Activated T-cell treated with anti-CD3 and anti-CD28 coated beads for 1 hour (primary cell): ENCODE measurements at regions not wholly inside any gene's neighbourhood (a gene's known extent, or its start where the extent isn't known, plus 50 kb on each side); places are given as distances from the start of the nearest gene placed in this dataset.
"Not testable (repeated sequence)": the region's sequence is repeated elsewhere in the genome, so short reads cannot be mapped to it uniquely, and the experiment has no call there.

ENCODE experiments used
- DNase-seq: peaks from one replicate; pipeline ENCODE4 v3.0.0-alpha.2; 2020; ENCODE audit warnings: low read depth

- DNase-seq, result no peak
Observed at GRCh38 chr9:32004431-32005076, 379.9 kb upstream of the ACO1 start.

- no peak for DNase-seq
Observed at GRCh38 chr9:32010322-32010721, 374.1 kb upstream of the ACO1 start.

GRCh38 chr9:32011049-32011448 is 373.4 kb upstream of the ACO1 start:
- no peak for DNase-seq

GRCh38 chr9:32015795-32016194 is 368.6 kb upstream of the ACO1 start:
- DNase-seq, result no peak

- DNase-seq, result no peak
Observed at GRCh38 chr9:32045513-32045912, 338.9 kb upstream of the ACO1 start.

- DNase-seq, result no peak
Observed at GRCh38 chr9:32067261-32067660, 317.2 kb upstream of the ACO1 start.

GRCh38 chr9:32069169-32069813 is 315.2 kb upstream of the ACO1 start:
- no peak for DNase-seq

- DNase-seq, result no peak
Observed at GRCh38 chr9:32069969-32070368, 314.5 kb upstream of the ACO1 start.

- DNase-seq, result no peak
Observed at GRCh38 chr9:32072570-32072969, 311.9 kb upstream of the ACO1 start.

GRCh38 chr9:32092031-32092430 is 292.4 kb upstream of the ACO1 start:
- no peak for DNase-seq

- no peak for DNase-seq
Observed at GRCh38 chr9:32117291-32117690, 267.2 kb upstream of the ACO1 start.

GRCh38 chr9:32128546-32128945 is 255.9 kb upstream of the ACO1 start:
- no peak for DNase-seq

- not testable (repeated sequence) for DNase-seq
Observed at GRCh38 chr9:32130709-32131108, 253.7 kb upstream of the ACO1 start.

- no peak for DNase-seq
Observed at GRCh38 chr9:32136700-32137339, 247.6 kb upstream of the ACO1 start.

- no peak for DNase-seq
Observed at GRCh38 chr9:32142074-32142473, 242.4 kb upstream of the ACO1 start.

GRCh38 chr9:32148553-32148952 is 235.9 kb upstream of the ACO1 start:
- not testable (repeated sequence) for DNase-seq

GRCh38 chr9:32161209-32161608 is 223.2 kb upstream of the ACO1 start:
- DNase-seq, result no peak

GRCh38 chr9:32161720-32162119 is 222.7 kb upstream of the ACO1 start:
- DNase-seq, result no peak

GRCh38 chr9:32166316-32166715 is 218.1 kb upstream of the ACO1 start:
- DNase-seq, result not testable (repeated sequence)

- no peak for DNase-seq
Observed at GRCh38 chr9:32171339-32171738, 213.1 kb upstream of the ACO1 start.

- DNase-seq, result no peak
Observed at GRCh38 chr9:32172256-32172655, 212.2 kb upstream of the ACO1 start.

GRCh38 chr9:32177396-32177795 is 207.0 kb upstream of the ACO1 start:
- DNase-seq, result no peak

GRCh38 chr9:32180597-32180996 is 203.8 kb upstream of the ACO1 start:
- no peak for DNase-seq

GRCh38 chr9:32200241-32200640 is 184.2 kb upstream of the ACO1 start:
- no peak for DNase-seq
